GM12878 (cell line): ENCODE measurements at regions not wholly inside any gene's neighbourhood (a gene's known extent, or its start where the extent isn't known, plus 50 kb on each side); places are given as distances from the start of the nearest gene placed in this dataset.

ENCODE experiments used
- CEBPB ChIP-seq, 2 experiments: fragments of 150-350 bp in 1 of 2; IDR thresholded peaks; 2 replicates each; pipeline ENCODE4 v1.6.1; 2012 to 2014; ENCODE audit warnings: low read depth in 2 of 2, low read length in 2 of 2, borderline replicate concordance in 1 of 2, inconsistent platforms in 1 of 2
- MXI1 ChIP-seq: fragments of 150-350 bp; IDR thresholded peaks from 2 replicates; pipeline ENCODE4 v1.6.1; 2011; ENCODE audit warnings: low read depth, mild to moderate bottlenecking, inconsistent platforms, low read length, improper control_type of control experiment
- NRF1 ChIP-seq: conservative IDR thresholded peaks from 2 replicates; pipeline ENCODE4 v1.6.1; 2011; ENCODE audit warnings: mild to moderate bottlenecking, low read depth, low read length, improper control_type of control experiment

- TF ChIP-seq NRF1: no peak
- TF ChIP-seq CEBPB (IDR thresholded peaks at IDR 0.05; ENCODE audit: borderline replicate concordance in 1 of 2, low read depth in 2 of 2, low read length in 2 of 2): no peak
- no peak for TF ChIP-seq MXI1
These were observed 1605.3 kb downstream of the BRINP3 start for GRCh38 chr1:188872376-188872775.
